H9 (cell line): ENCODE measurements at regions not wholly inside any gene's neighbourhood (a gene's known extent, or its start where the extent isn't known, plus 50 kb on each side); places are given as distances from the start of the nearest gene placed in this dataset.

Experiments used
- DNase-seq: peaks from one replicate; pipeline ENCODE4 v3.0.0-alpha.2; 2017
- H2AFZ ChIP-seq: one replicate; pipeline ENCODE4 v1.6.1; 2013; ENCODE audit warnings: mild to moderate bottlenecking, low read length, control low read depth, moderate library complexity
- H2AK5ac ChIP-seq: 2 replicates; pipeline ENCODE4 v1.6.1; 2013; ENCODE audit warnings: low read length, control low read depth, mixed read lengths; ENCODE audit not compliant: insufficient read length
- H2BK120ac ChIP-seq: one replicate; pipeline ENCODE4 v1.6.1; 2013; ENCODE audit warnings: low read depth, mild to moderate bottlenecking, low read length, control low read depth, inconsistent platforms; ENCODE audit not compliant: poor library complexity, severe bottlenecking
- H2BK12ac ChIP-seq: 2 replicates; pipeline ENCODE4 v1.6.1; 2013; ENCODE audit warnings: low read length, control low read depth, mixed read lengths, low read depth; ENCODE audit not compliant: insufficient read length
- H2BK15ac ChIP-seq: 2 replicates; pipeline ENCODE4 v1.6.1; 2013; ENCODE audit warnings: low read depth, low read length, control low read depth
- H2BK20ac ChIP-seq: one replicate; pipeline ENCODE4 v1.6.1; 2013; ENCODE audit warnings: low read depth, mild to moderate bottlenecking, low read length, control low read depth, inconsistent platforms; ENCODE audit not compliant: poor library complexity, severe bottlenecking
- H2BK5ac ChIP-seq: 2 replicates; pipeline ENCODE4 v1.6.1; 2013; ENCODE audit warnings: low read length, control low read depth, mixed read lengths; ENCODE audit not compliant: insufficient read length
- H3K14ac ChIP-seq: 2 replicates; pipeline ENCODE4 v1.6.1; 2013; ENCODE audit warnings: low read length, control low read depth; ENCODE audit not compliant: insufficient read depth
- H3K18ac ChIP-seq: 2 replicates; pipeline ENCODE4 v1.6.1; 2013; ENCODE audit warnings: low read depth, mild to moderate bottlenecking, mixed read lengths, low read length, control low read depth; ENCODE audit not compliant: insufficient read length
- H3K23ac ChIP-seq: 2 replicates; pipeline ENCODE4 v1.6.1; 2013; ENCODE audit warnings: low read length, control low read depth, mixed read lengths, low read depth; ENCODE audit not compliant: insufficient read length
- H3K23me2 ChIP-seq: 2 replicates; pipeline ENCODE4 v1.6.1; 2013; ENCODE audit warnings: low read depth, mild to moderate bottlenecking, mixed read lengths, low read length, control low read depth; ENCODE audit not compliant: insufficient read length, poor library complexity, severe bottlenecking
- H3K27ac ChIP-seq: 2 replicates; pipeline ENCODE4 v1.5.1; 2013; ENCODE audit warnings: low read length, control low read depth, mixed read lengths, low read depth; ENCODE audit not compliant: insufficient read length
- H3K27me3 ChIP-seq: 2 replicates; pipeline ENCODE4 v1.6.1; 2013; ENCODE audit warnings: low read length, control low read depth, inconsistent platforms; ENCODE audit not compliant: insufficient read depth
- H3K4ac ChIP-seq: 2 replicates; pipeline ENCODE4 v1.6.1; 2013; ENCODE audit warnings: low read depth, mild to moderate bottlenecking, control low read depth, inconsistent platforms, low read length, moderate library complexity
- H3K4me1 ChIP-seq: 2 replicates; pipeline ENCODE4 v1.6.1; 2013; ENCODE audit warnings: low read length, control low read depth, inconsistent platforms; ENCODE audit not compliant: insufficient read depth
- H3K4me2 ChIP-seq: 2 replicates; pipeline ENCODE4 v1.6.1; 2013; ENCODE audit warnings: low read length, control low read depth, mixed read lengths; ENCODE audit not compliant: insufficient read length, insufficient read depth
- H3K56ac ChIP-seq: 2 replicates; pipeline ENCODE4 v1.6.1; 2013; ENCODE audit warnings: low read depth, mild to moderate bottlenecking, mixed read lengths, low read length, control low read depth; ENCODE audit not compliant: insufficient read length
- H3K79me1 ChIP-seq: 2 replicates; pipeline ENCODE4 v1.6.1; 2013; ENCODE audit warnings: low read depth, mild to moderate bottlenecking, moderate library complexity, low read length, control low read depth, inconsistent platforms; ENCODE audit not compliant: insufficient read depth, poor library complexity, severe bottlenecking
- H3K79me2 ChIP-seq: 2 replicates; pipeline ENCODE4 v1.6.1; 2013; ENCODE audit warnings: low read length, control low read depth, inconsistent platforms; ENCODE audit not compliant: insufficient read depth
- H3K9ac ChIP-seq: 2 replicates; pipeline ENCODE4 v1.6.1; 2013; ENCODE audit warnings: low read length, control low read depth, mixed read lengths; ENCODE audit not compliant: insufficient read length; ENCODE audit errors: extremely low read depth
- H3K9me3 ChIP-seq: one replicate; pipeline ENCODE4 v1.6.1; 2013; ENCODE audit warnings: low read depth, low read length, inconsistent platforms; ENCODE audit not compliant: control insufficient read depth
- H3T11ph ChIP-seq: one replicate; pipeline ENCODE4 v1.6.1; 2013; ENCODE audit warnings: mild to moderate bottlenecking, low read length, control low read depth, inconsistent platforms
- H4K20me1 ChIP-seq: one replicate; pipeline ENCODE4 v1.6.1; 2013; ENCODE audit not compliant: control insufficient read depth, insufficient read length, insufficient read depth
- H4K5ac ChIP-seq: 2 replicates; pipeline ENCODE4 v1.6.1; 2013; ENCODE audit warnings: low read depth, mild to moderate bottlenecking, mixed read lengths, low read length, control low read depth; ENCODE audit not compliant: insufficient read length
- H4K8ac ChIP-seq: replicated peaks from 2 replicates; pipeline ENCODE4 v1.6.1; 2013; ENCODE audit warnings: low read length, control low read depth, mixed read lengths, low read depth; ENCODE audit not compliant: insufficient read length
- H4K91ac ChIP-seq: 2 replicates; pipeline ENCODE4 v1.6.1; 2013; ENCODE audit warnings: low read depth, mild to moderate bottlenecking, moderate library complexity, mixed read lengths, low read length, control low read depth; ENCODE audit not compliant: insufficient read length
- H3K27ac Mint-ChIP-seq, 3 experiments: 2 replicates in 2 of 3; 3 replicates in 1 of 3; pipeline ENCODE4 v1.8.0; 2020 to 2021; ENCODE audit warnings: mixed read lengths in 3 of 3, mild to moderate bottlenecking in 1 of 3, moderate library complexity in 1 of 3
- H3K27me3 Mint-ChIP-seq: 2 replicates; pipeline ENCODE4 v1.8.0; 2021; ENCODE audit warnings: low read depth, mild to moderate bottlenecking, moderate library complexity, mixed read lengths
- H3K36me3 Mint-ChIP-seq, 3 experiments: 2 replicates in 2 of 3; 3 replicates in 1 of 3; pipeline ENCODE4 v1.8.0; 2020 to 2021; ENCODE audit warnings: low read depth in 3 of 3, mixed read lengths in 3 of 3; ENCODE audit not compliant: insufficient read depth in 1 of 3
- H3K4me1 Mint-ChIP-seq, 2 experiments: 2 replicates each; pipeline ENCODE4 v1.8.0; 2020; ENCODE audit warnings: mixed read lengths in 2 of 2
- H3K4me3 Mint-ChIP-seq, 2 experiments: 2 replicates in 1 of 2; 3 replicates in 1 of 2; pipeline ENCODE4 v1.8.0; 2020 to 2021; ENCODE audit warnings: mild to moderate bottlenecking in 2 of 2, mixed read lengths in 2 of 2, moderate library complexity in 1 of 2
- H3K9me3 Mint-ChIP-seq, 2 experiments: 2 replicates in 1 of 2; 3 replicates in 1 of 2; pipeline ENCODE4 v1.8.0; 2020; ENCODE audit warnings: mild to moderate bottlenecking in 2 of 2, mixed read lengths in 2 of 2, moderate library complexity in 1 of 2
- CTCF ChIP-seq: fragments of 200-600 bp; sonication (generic); conservative IDR thresholded peaks from 3 replicates; pipeline ENCODE4 v1.8.0; 2021; ENCODE audit warnings: antibody characterized with exemption, mild to moderate bottlenecking
- WGBS: extraction: QIAGEN DNeasy Blood & Tissue Kit; methylation state at CpG from one replicate; pipeline ENCODE4 v1.1.7; 2013; ENCODE audit warnings: missing lambda C conversion rate, low lambda C conversion rate, mixed read lengths; ENCODE audit not compliant: insufficient read length; ENCODE audit errors: extremely low coverage; 5-methylcytosine and 5-hydroxymethylcytosine counted together

DNA sequence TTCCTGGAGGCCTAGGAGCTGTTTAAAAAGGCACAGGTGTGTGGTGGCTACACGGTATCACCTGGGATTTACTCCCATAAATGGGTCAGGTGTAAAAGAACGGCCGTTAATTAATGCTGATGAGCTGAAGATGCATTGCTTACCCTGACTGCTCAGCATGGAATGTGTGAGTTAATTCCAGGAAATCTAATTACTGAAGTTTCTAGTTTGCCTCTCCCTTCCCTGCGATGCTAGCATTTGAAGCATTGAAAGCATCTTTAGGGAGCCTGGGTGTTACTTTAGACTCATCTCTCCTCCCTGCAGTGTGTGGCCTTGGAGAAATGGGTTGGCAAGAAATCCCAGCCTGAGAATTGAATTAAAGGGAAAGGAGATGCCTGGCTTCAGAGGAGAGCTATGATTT lies 415.9 kb downstream of the FUT8 start:
- H3K4me1 Mint-ChIP-seq: peaks cover 41 to 44% of the 10 kb centered on the region in 2 experiments
- no peak overlapping the region for H4K91ac ChIP-seq
- H3K4me1 ChIP-seq: peaks cover 2% of the 10 kb centered on the region; the same call in 1 of the 2 replicates
- H3K36me3 Mint-ChIP-seq: no peaks in the 10 kb centered on the region; a peak in 1 of 7 replicates
- H3K23ac ChIP-seq: no peak overlapping the region
- no peak overlapping the region for H2BK12ac ChIP-seq
- no peak overlapping the region for H3K9ac ChIP-seq
- TF ChIP-seq CTCF: no peak
- H3K79me1 ChIP-seq: no peaks in the 10 kb centered on the region
- H3K23me2 ChIP-seq: no peaks in the 10 kb centered on the region
- no peak overlapping the region for H2AFZ ChIP-seq
- WGBS: no CpG with 5 or more reads among the region's 4 CpGs
- no peak overlapping the region for H3K27ac Mint-ChIP-seq
- H3K27me3 Mint-ChIP-seq: no peaks in the 10 kb centered on the region
- H3K18ac ChIP-seq: no peak overlapping the region
- H2BK5ac ChIP-seq: no peak overlapping the region
- no peaks in the 10 kb centered on the region for H4K20me1 ChIP-seq
- no peak overlapping the region for H3K4me2 ChIP-seq
- no peak overlapping the region for H4K5ac ChIP-seq
- H3K9me3 Mint-ChIP-seq: no peaks in the 10 kb centered on the region; a peak in 1 of 5 replicates
- no peak overlapping the region for H2BK20ac ChIP-seq
- H2BK120ac ChIP-seq: no peak overlapping the region
- H3K27ac ChIP-seq: no peak overlapping the region
- no peak overlapping the region for H3K56ac ChIP-seq
- no peak overlapping the region for H3K4ac ChIP-seq
- no peak overlapping the region for H2AK5ac ChIP-seq
- H3T11ph ChIP-seq: no peak overlapping the region
- no peak overlapping the region for H2BK15ac ChIP-seq
- H4K8ac ChIP-seq: no peak overlapping the region
- no peak overlapping the region for H3K14ac ChIP-seq
- H3K4me3 Mint-ChIP-seq: no peak overlapping the region
- no peaks in the 10 kb centered on the region for H3K9me3 ChIP-seq
- no peaks in the 10 kb centered on the region; the same call in 1 of the 2 replicates for H3K27me3 ChIP-seq
- H3K79me2 ChIP-seq: no peaks in the 10 kb centered on the region
- DNase-seq: no peak
